HG03064 (cell line): ENCODE measurements at regions not wholly inside any gene's neighbourhood (a gene's known extent, or its start where the extent isn't known, plus 50 kb on each side); places are given as distances from the start of the nearest gene placed in this dataset.
"Not testable (repeated sequence)": the region's sequence is repeated elsewhere in the genome, so short reads cannot be mapped to it uniquely, and the experiment has no call there.

Experiments used
- ATAC-seq: cut with Tn5 transposase; IDR thresholded peaks from one replicate; pipeline ENCODE4 v1.9.1; 2021; ENCODE audit warnings: low read depth; ENCODE audit not compliant: unreplicated experiment

GRCh38 chr4:176619430-176619829 is 173.3 kb downstream of the VEGFC start:
- ATAC-seq = no peak

DNA sequence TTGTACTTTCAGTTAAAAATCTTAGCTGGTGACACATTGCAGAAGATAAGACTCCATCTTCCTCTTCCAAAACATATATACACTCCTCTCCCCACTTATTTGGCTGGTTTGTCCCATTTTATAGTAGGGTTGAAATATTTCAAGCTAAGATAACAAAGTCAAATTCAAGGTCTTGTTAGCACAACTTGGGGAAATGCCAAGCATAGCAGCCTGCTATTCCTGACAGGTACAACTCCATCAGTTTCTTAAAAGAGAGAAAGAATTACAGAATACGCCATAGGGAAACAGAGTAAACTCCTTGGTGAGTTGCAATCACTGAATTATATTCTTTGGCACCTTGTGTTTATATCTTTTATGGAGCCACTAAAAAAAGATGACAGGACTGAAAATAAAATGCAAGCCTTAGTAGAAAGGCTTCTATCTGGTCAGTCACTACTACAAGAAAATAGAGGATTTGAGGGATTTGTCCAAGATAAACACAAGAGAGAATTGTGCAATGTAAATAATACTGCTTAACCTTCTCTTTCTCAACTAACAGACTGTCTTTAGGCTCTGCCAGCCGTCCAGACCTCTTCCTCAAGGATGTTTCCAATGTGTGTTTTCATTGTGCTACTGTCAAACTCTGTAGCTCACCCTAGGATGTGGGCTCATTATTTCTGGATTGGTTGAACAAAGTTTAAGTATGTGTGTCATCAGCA is 170.3 kb downstream of the VEGFC start:
- no peak for ATAC-seq

GRCh38 chr4:176624983-176625610 is 167.6 kb downstream of the VEGFC start:
- not testable (repeated sequence) for ATAC-seq

- ATAC-seq = no peak
Measured at GRCh38 chr4:176627916-176628315, 164.8 kb downstream of the VEGFC start.

DNA sequence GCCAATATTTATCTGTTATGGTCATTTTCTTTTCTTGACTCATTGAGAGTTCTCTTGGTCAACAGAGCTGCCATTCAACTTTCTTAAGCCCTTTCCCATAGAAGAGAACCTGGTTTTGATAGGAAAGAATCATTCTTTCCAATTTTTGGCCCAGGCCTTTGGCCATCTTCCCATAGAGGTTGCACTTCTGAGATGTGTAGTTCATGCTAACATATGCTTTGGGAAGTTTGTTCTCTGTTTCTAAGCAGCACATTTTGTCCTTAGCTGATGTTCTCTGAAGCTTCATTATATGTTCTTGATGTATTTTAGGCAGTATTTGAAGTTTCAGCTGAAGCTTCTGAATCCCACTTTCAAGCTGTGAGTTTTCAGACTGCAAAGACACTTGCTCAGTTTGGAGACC is 161.1 kb downstream of the VEGFC start:
- ATAC-seq = no peak
